DOHH2 (cell line): ENCODE measurements at regions not wholly inside any gene's neighbourhood (a gene's known extent, or its start where the extent isn't known, plus 50 kb on each side); places are given as distances from the start of the nearest gene placed in this dataset.

Experiments used
- EZH2phosphoT487 ChIP-seq: fragments of 200-600 bp; sonication (generic); IDR thresholded peaks from 2 replicates; pipeline ENCODE4 v1.6.1; 2017; ENCODE audit warnings: borderline replicate concordance, mild to moderate bottlenecking, antibody characterized with exemption, low read length, moderate library complexity, mixed read lengths
- TF ChIP-seq, protein P1 (sequence below): fragments of 200-600 bp; sonication (generic); IDR thresholded peaks from one replicate; pipeline ENCODE4 v1.5.1; 2014; ENCODE audit warnings: antibody characterized with exemption, mild to moderate bottlenecking, low read depth, low read length; ENCODE audit not compliant: poor library complexity, severe bottlenecking

DNA sequence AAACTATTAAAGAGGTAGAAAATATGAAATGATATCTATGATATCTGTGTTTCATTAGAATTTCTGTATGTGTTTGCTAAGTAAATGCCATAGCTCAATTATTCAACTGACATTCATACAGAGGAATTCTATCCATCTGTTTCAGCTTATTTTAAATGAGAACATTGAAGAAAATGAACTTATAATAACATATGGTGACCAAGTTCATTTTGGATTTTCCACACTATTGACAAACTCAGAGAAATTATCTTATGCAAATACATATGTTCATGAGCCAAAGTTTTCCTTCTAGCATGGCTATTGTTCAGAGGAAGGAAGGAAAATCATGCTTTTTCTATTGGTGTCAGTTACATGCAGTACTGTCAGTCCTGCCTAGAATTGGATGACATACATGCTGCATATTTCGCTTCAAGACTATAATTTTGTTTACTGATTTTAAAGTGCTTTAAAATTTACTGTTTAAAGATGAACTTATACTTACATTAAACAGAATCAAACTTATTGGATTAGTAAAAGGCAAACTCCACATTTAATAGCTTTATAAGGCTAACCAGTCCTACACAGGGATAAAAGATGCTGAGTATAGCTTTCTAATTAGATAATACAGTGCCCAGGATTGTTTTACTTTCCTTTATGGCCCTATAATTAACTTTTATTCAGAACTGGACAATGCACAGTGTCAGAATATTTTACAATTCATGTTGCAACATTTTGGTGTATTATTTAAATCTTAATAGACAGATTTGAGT is 646.2 kb downstream of the TRAM1L1 start:
- TF ChIP-seq, protein P1, sequence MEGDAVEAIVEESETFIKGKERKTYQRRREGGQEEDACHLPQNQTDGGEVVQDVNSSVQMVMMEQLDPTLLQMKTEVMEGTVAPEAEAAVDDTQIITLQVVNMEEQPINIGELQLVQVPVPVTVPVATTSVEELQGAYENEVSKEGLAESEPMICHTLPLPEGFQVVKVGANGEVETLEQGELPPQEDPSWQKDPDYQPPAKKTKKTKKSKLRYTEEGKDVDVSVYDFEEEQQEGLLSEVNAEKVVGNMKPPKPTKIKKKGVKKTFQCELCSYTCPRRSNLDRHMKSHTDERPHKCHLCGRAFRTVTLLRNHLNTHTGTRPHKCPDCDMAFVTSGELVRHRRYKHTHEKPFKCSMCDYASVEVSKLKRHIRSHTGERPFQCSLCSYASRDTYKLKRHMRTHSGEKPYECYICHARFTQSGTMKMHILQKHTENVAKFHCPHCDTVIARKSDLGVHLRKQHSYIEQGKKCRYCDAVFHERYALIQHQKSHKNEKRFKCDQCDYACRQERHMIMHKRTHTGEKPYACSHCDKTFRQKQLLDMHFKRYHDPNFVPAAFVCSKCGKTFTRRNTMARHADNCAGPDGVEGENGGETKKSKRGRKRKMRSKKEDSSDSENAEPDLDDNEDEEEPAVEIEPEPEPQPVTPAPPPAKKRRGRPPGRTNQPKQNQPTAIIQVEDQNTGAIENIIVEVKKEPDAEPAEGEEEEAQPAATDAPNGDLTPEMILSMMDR: no peak
- TF ChIP-seq EZH2phosphoT487: no peak
